ENCODE measurements at regions not wholly inside any gene's neighbourhood (a gene's known extent, or its start where the extent isn't known, plus 50 kb on each side); places are given as distances from the start of the nearest gene placed in this dataset.
"Not testable (repeated sequence)": the region's sequence is repeated elsewhere in the genome, so short reads cannot be mapped to it uniquely, and the experiment has no call there.

DNA sequence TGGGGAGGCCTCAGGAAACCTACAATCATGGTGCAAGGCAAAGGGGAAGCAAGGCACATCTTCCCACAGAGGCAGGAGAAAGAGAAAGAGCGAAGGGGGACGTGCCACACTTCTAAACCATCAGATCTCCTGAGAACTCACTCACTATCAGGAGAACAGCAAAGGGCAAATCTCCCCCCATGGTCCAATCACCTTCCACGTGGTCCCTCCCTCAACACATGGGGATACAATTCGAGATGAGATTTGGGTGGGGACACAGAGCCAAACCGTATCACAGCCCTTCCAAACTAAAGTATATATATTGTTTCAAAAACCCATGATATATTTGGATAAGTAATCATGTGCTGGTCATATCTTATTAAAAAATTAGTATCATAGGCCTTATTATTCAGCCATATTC, 437.6 kb downstream of the KCNJ18 start:
- not testable (repeated sequence) for TF ChIP-seq POLR2A, CTCF (IDR thresholded peaks at IDR 0.05)

Measured in testis (tissue), 2 donors.